Nephron progenitor cell (in vitro differentiated cells): ENCODE measurements at regions not wholly inside any gene's neighbourhood (a gene's known extent, or its start where the extent isn't known, plus 50 kb on each side); places are given as distances from the start of the nearest gene placed in this dataset.

Source experiments
- DNase-seq: peaks from one replicate; pipeline ENCODE4 v3.0.0; 2021
- H3K27ac Mint-ChIP-seq: 2 replicates; pipeline ENCODE4 v1.8.0; 2021; ENCODE audit warnings: mild to moderate bottlenecking, moderate library complexity, mixed read lengths
- H3K27me3 Mint-ChIP-seq: 2 replicates; pipeline ENCODE4 v1.8.0; 2021; ENCODE audit warnings: mild to moderate bottlenecking, low read depth, mixed read lengths; ENCODE audit not compliant: poor library complexity
- H3K36me3 Mint-ChIP-seq: 2 replicates; pipeline ENCODE4 v1.8.0; 2021; ENCODE audit warnings: low read depth, mixed read lengths
- H3K4me1 Mint-ChIP-seq: 2 replicates; pipeline ENCODE4 v1.8.0; 2021; ENCODE audit warnings: mixed read lengths
- H3K4me3 Mint-ChIP-seq: 2 replicates; pipeline ENCODE4 v1.8.0; 2021; ENCODE audit warnings: mild to moderate bottlenecking, moderate library complexity, mixed read lengths
- H3K9me3 Mint-ChIP-seq: 2 replicates; pipeline ENCODE4 v1.8.0; 2021; ENCODE audit warnings: mild to moderate bottlenecking, moderate library complexity, mixed read lengths
- TF ChIP-seq, protein P1 (sequence below): fragments of 200-600 bp; sonication (generic); IDR thresholded peaks from 2 replicates; pipeline ENCODE4 v1.5.0; 2021; ENCODE audit warnings: antibody characterized with exemption

DNA sequence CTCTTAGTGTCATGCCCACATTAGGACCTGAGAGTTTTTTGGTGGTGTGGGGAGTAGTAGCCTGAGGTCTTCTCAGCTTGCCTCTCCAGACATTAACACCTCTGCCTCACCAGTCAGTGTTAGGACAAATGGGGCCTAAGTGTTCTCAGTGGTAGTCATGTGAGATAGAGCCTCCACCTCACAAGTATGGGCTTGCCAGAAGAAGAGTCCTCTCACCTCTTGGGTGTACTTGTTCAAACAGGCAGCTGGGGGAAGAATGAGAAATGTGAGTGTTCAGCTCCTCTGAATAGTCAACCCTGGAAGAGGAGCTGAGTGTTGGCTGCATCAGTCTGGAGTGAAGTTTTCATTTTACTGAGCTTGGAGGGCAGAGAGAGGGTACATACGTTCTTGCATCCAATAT, 464.6 kb downstream of the POM121L12 start:
- H3K4me1 Mint-ChIP-seq, result no peaks in the 10 kb centered on the region
- H3K36me3 Mint-ChIP-seq, result no peaks in the 10 kb centered on the region
- DNase-seq, result no peak
- no peak overlapping the region for H3K4me3 Mint-ChIP-seq
- TF ChIP-seq, protein P1, sequence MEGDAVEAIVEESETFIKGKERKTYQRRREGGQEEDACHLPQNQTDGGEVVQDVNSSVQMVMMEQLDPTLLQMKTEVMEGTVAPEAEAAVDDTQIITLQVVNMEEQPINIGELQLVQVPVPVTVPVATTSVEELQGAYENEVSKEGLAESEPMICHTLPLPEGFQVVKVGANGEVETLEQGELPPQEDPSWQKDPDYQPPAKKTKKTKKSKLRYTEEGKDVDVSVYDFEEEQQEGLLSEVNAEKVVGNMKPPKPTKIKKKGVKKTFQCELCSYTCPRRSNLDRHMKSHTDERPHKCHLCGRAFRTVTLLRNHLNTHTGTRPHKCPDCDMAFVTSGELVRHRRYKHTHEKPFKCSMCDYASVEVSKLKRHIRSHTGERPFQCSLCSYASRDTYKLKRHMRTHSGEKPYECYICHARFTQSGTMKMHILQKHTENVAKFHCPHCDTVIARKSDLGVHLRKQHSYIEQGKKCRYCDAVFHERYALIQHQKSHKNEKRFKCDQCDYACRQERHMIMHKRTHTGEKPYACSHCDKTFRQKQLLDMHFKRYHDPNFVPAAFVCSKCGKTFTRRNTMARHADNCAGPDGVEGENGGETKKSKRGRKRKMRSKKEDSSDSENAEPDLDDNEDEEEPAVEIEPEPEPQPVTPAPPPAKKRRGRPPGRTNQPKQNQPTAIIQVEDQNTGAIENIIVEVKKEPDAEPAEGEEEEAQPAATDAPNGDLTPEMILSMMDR, result no peak
- peaks cover 3% of the 10 kb centered on the region for H3K27me3 Mint-ChIP-seq
- H3K27ac Mint-ChIP-seq, result no peak overlapping the region
- no peaks in the 10 kb centered on the region for H3K9me3 Mint-ChIP-seq

DNA sequence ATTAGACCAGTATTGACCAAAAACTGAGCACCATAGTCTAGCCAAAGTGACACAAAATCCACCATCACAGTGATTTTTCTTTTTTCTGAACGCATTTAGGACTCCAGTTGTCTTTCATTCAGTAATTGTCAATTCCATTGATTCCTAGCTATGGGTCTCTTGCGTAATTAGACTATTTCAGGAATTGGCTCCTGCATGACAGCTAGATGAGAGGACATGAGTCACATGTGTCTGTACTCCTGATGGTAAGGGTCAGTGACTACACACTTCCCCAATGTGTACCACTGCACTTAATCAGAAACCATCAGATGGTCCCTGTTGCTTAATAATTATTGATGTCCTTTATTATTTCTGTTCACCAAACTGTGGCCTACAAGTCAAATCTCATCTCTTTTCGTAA, 469.5 kb downstream of the POM121L12 start:
- no peak for DNase-seq
- Mint-ChIP-seq H3K27me3 (peaks cover 3% of the 10 kb centered on the region), H3K27ac (no peak overlapping the region), H3K4me1 (no peaks in the 10 kb centered on the region), H3K36me3 (no peaks in the 10 kb centered on the region), H3K4me3 (no peak overlapping the region), H3K9me3 (no peaks in the 10 kb centered on the region)
- TF ChIP-seq, protein P1, result no peak

DNA sequence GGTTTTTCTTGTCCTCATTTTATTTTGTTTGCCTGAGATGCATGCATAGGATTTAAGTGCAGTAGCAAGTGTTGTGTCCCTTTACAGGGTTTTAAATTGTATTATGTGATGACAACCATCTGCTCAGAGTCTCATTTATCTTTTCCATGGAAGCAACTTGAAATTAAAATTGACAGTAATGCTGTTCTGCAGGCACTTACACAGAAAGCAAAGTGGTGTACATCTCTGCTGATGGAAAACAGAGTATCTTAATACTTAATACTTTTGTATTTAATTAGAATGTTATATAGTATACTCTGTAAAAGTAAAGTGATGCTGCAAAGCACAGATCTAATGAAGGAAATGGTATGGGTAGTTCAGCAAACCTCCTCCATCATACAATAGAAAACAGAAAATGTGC, 482.9 kb downstream of the POM121L12 start:
- no peak overlapping the region for H3K27ac Mint-ChIP-seq
- no peaks in the 10 kb centered on the region for H3K27me3 Mint-ChIP-seq
- H3K4me3 Mint-ChIP-seq, result no peak overlapping the region
- no peaks in the 10 kb centered on the region for H3K9me3 Mint-ChIP-seq
- DNase-seq, result no peak
- TF ChIP-seq, protein P1, result no peak
- no peaks in the 10 kb centered on the region for H3K36me3 Mint-ChIP-seq
- H3K4me1 Mint-ChIP-seq, result no peaks in the 10 kb centered on the region

DNA sequence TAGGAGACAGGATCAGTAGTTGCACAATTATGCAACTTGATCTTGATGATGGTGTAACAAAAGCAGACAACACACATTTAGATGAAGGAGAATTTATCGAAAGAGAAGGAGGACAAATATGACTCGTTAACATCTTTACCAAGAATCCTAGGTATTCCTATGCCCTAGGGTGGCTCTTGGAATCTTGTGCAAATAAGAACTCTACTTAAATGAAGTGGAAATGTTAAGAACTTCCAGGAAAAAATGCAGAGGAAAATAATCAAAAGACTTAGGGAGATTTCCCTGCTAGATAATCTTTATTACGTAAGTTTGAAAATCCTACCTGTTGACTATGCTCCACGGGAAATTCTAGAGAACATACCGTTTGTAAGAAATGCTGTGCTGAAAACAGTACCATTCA, 485.4 kb downstream of the POM121L12 start:
- Mint-ChIP-seq H3K4me3 (no peak overlapping the region), H3K27me3 (no peaks in the 10 kb centered on the region), H3K4me1 (no peaks in the 10 kb centered on the region), H3K9me3 (no peaks in the 10 kb centered on the region), H3K36me3 (no peaks in the 10 kb centered on the region), H3K27ac (no peak overlapping the region)
- TF ChIP-seq, protein P1, result no peak
- no peak for DNase-seq

DNA sequence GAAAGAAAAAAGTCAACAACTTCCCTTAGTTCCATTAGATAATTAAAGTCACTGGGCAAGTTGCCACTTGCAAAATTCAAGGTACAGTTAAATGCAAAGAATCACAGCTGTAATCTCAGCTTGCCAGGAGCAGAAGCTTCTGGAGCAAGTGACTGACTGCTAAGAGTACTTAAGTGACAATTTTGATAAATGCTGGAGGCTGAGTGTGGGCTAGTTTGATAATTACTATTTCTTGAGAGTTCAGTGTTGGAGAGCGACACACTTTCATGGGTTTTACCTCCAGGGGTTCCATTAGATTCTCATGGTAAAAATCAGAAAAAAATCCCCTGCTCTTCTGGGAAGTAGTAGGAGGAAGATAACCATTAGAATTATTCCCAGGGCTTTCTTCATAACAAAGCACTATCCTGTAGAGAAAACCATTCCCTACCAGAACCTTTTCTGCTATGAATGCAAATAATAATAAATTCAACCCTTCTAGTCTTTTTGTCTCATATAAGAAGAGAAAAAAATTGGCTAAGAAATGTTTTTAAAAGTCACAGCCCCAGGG, 486.3 kb downstream of the POM121L12 start:
- TF ChIP-seq, protein P1, result no peak
- no peaks in the 10 kb centered on the region for H3K4me1 Mint-ChIP-seq
- no peaks in the 10 kb centered on the region for H3K9me3 Mint-ChIP-seq
- no peak overlapping the region for H3K4me3 Mint-ChIP-seq
- no peak overlapping the region for H3K27ac Mint-ChIP-seq
- no peak for DNase-seq
- no peaks in the 10 kb centered on the region for H3K27me3 Mint-ChIP-seq
- H3K36me3 Mint-ChIP-seq, result no peaks in the 10 kb centered on the region

DNA sequence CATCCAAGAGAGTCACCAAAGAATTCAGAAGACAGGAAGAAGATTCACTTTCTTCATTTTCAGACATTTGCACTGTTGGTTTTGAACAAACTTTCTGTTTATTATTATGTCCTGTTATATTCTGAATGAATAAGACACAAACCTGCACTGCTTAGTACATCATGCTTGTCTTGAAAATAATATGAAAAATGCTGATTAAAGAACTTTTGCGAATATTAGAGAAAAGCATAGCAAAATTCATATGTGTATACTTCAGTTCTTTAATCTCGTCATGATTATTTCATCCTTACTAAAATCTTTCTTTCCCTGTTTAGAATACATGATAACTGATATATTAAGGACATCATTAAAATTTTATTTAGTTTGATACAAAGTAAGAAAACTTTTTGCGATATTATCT, 504.1 kb downstream of the POM121L12 start:
- no peaks in the 10 kb centered on the region for H3K36me3 Mint-ChIP-seq
- TF ChIP-seq, protein P1, result no peak
- H3K27me3 Mint-ChIP-seq, result no peaks in the 10 kb centered on the region
- no peak overlapping the region for H3K4me3 Mint-ChIP-seq
- no peaks in the 10 kb centered on the region for H3K4me1 Mint-ChIP-seq
- no peak for DNase-seq
- H3K27ac Mint-ChIP-seq, result no peak overlapping the region
- no peaks in the 10 kb centered on the region for H3K9me3 Mint-ChIP-seq
